Breast epithelium (tissue), 4 donors: ENCODE measurements at regions not wholly inside any gene's neighbourhood (a gene's known extent, or its start where the extent isn't known, plus 50 kb on each side); places are given as distances from the start of the nearest gene placed in this dataset.

Source experiments
- DNase-seq, 2 donors: peaks; one replicate each; pipeline ENCODE4 v3.0.0-alpha.2; 2019; ENCODE audit warnings: low spot score in 2 of 2
- H3K27ac ChIP-seq, 2 donors: fragments of 200-600 bp; sonication (generic) in 1 of 2; one replicate each; pipeline ENCODE4 v1.5.1; 2016 to 2019; ENCODE audit warnings: mild to moderate bottlenecking in 1 of 2
- H3K27me3 ChIP-seq, 2 donors: fragments of 200-600 bp; sonication (generic) in 1 of 2; one replicate each; pipeline versions ENCODE4 v1.5.1 to v1.6.0; 2017 to 2019; ENCODE audit warnings: control low read depth in 1 of 2, mild to moderate bottlenecking in 1 of 2
- H3K36me3 ChIP-seq: fragments of 200-600 bp; one replicate; pipeline ENCODE4 v1.5.1; 2019
- H3K4me1 ChIP-seq, 2 donors: fragments of 200-600 bp; sonication (generic); one replicate each; pipeline ENCODE4 v1.5.1; 2016 to 2019; ENCODE audit warnings: control low read depth in 1 of 2
- H3K4me3 ChIP-seq, 3 donors: fragments of 200-600 bp; sonication (generic); 1 replicate in 2 of 3; 2 replicates in 1 of 3; pipeline ENCODE4 v1.5.1; 2016 to 2019; ENCODE audit warnings: mild to moderate bottlenecking in 3 of 3, moderate library complexity in 2 of 3
- H3K9me3 ChIP-seq, 2 donors: fragments of 200-600 bp; sonication (generic) in 1 of 2; one replicate each; pipeline ENCODE4 v1.5.1; 2016 to 2019; ENCODE audit warnings: control low read depth in 1 of 2
- CTCF ChIP-seq, 3 donors: fragments of 450-650 bp; IDR thresholded peaks; one replicate each; pipeline ENCODE4 v1.5.1; 2016 to 2017; ENCODE audit warnings: antibody characterized with exemption in 3 of 3, mild to moderate bottlenecking in 3 of 3, moderate library complexity in 3 of 3
- POLR2A ChIP-seq: fragments of 450-650 bp; IDR thresholded peaks from one replicate; pipeline ENCODE4 v1.6.1; 2016; ENCODE audit warnings: antibody characterized with exemption, mild to moderate bottlenecking, moderate library complexity
- POLR2AphosphoS5 ChIP-seq, 3 donors: sonication (generic); formaldehyde crosslinking; IDR thresholded peaks; one replicate each; pipeline ENCODE4 v1.6.1; 2017; ENCODE audit warnings: antibody characterized with exemption in 3 of 3
- intact Hi-C: fragments of 100-400 bp; cut with DNase I; formaldehyde crosslinking; loops from one replicate; pipeline ENCODE4 v1.15.1; 2023; ENCODE audit warnings: low total_unique reads

- Histone ChIP-seq H3K4me1 (no peaks in the 10 kb centered on the region), H3K27ac (no peak overlapping the region), H3K9me3 (no peaks in the 10 kb centered on the region), H3K36me3 (no peaks in the 10 kb centered on the region), H3K4me3 (no peak overlapping the region), H3K27me3 (no peaks in the 10 kb centered on the region)
- intact Hi-C loops = no loop called here
- TF ChIP-seq POLR2A = no peak
- no peak for DNase-seq
Observed at GRCh38 chr3:103189941-103190340, 755.1 kb downstream of the ZPLD1 start.

- H3K27ac ChIP-seq = no peak overlapping the region
- no peak for DNase-seq
- no peaks in the 10 kb centered on the region for H3K4me1 ChIP-seq
- H3K36me3 ChIP-seq = no peaks in the 10 kb centered on the region
- no peaks in the 10 kb centered on the region for H3K27me3 ChIP-seq
- no peak for TF ChIP-seq POLR2A
- TF ChIP-seq CTCF (IDR thresholded peaks at IDR 0.05) = no peak
- no peak for TF ChIP-seq POLR2AphosphoS5 (IDR thresholded peaks at IDR 0.05)
- intact Hi-C loops = no loop called here
- no peaks in the 10 kb centered on the region for H3K9me3 ChIP-seq
- H3K4me3 ChIP-seq = no peak overlapping the region
Observed at GRCh38 chr3:103195216-103195615, 760.4 kb downstream of the ZPLD1 start.

GRCh38 chr3:103203441-103203840, 768.6 kb downstream of the ZPLD1 start:
- no peaks in the 10 kb centered on the region for H3K36me3 ChIP-seq
- no peak for TF ChIP-seq POLR2AphosphoS5 (IDR thresholded peaks at IDR 0.05)
- no peak for TF ChIP-seq POLR2A
- no peak for TF ChIP-seq CTCF (IDR thresholded peaks at IDR 0.05)
- DNase-seq = no peak
- H3K4me1 ChIP-seq = no peaks in the 10 kb centered on the region
- no peaks in the 10 kb centered on the region for H3K27me3 ChIP-seq
- intact Hi-C loops = no loop called here
- H3K4me3 ChIP-seq = no peak overlapping the region
- H3K27ac ChIP-seq = no peak overlapping the region
- H3K9me3 ChIP-seq = no peaks in the 10 kb centered on the region

- no peak for TF ChIP-seq CTCF (IDR thresholded peaks at IDR 0.05)
- TF ChIP-seq POLR2AphosphoS5 (IDR thresholded peaks at IDR 0.05) = no peak
- TF ChIP-seq POLR2A = no peak
- no peaks in the 10 kb centered on the region for H3K4me1 ChIP-seq
- no peaks in the 10 kb centered on the region for H3K9me3 ChIP-seq
- H3K4me3 ChIP-seq = no peak overlapping the region
- no peak for DNase-seq
- no peak overlapping the region for H3K27ac ChIP-seq
- intact Hi-C loops = no loop called here
- H3K36me3 ChIP-seq = no peaks in the 10 kb centered on the region
- H3K27me3 ChIP-seq = no peaks in the 10 kb centered on the region
Observed at GRCh38 chr3:103210583-103210982, 775.8 kb downstream of the ZPLD1 start.

GRCh38 chr3:103218146-103218545, 783.3 kb downstream of the ZPLD1 start:
- H3K4me1 ChIP-seq = no peaks in the 10 kb centered on the region
- no peaks in the 10 kb centered on the region for H3K9me3 ChIP-seq
- DNase-seq = no peak
- no peak overlapping the region for H3K4me3 ChIP-seq
- TF ChIP-seq POLR2A (no peak), CTCF (IDR thresholded peaks at IDR 0.05) (no peak), POLR2AphosphoS5 (IDR thresholded peaks at IDR 0.05) (no peak)
- no peaks in the 10 kb centered on the region for H3K36me3 ChIP-seq
- no peak overlapping the region for H3K27ac ChIP-seq
- intact Hi-C loops = no loop called here
- H3K27me3 ChIP-seq = no peaks in the 10 kb centered on the region

GRCh38 chr3:103218793-103219192, 784.0 kb downstream of the ZPLD1 start:
- intact Hi-C loops = no loop called here
- H3K4me3 ChIP-seq = no peak overlapping the region
- DNase-seq = no peak
- H3K27ac ChIP-seq = no peak overlapping the region
- no peaks in the 10 kb centered on the region for H3K4me1 ChIP-seq
- H3K27me3 ChIP-seq = no peaks in the 10 kb centered on the region
- no peak for TF ChIP-seq POLR2AphosphoS5 (IDR thresholded peaks at IDR 0.05)
- TF ChIP-seq POLR2A = no peak
- TF ChIP-seq CTCF (IDR thresholded peaks at IDR 0.05) = no peak
- no peaks in the 10 kb centered on the region for H3K36me3 ChIP-seq
- H3K9me3 ChIP-seq = no peaks in the 10 kb centered on the region
